ENCODE measurements at regions not wholly inside any gene's neighbourhood (a gene's known extent, or its start where the extent isn't known, plus 50 kb on each side); places are given as distances from the start of the nearest gene placed in this dataset.
"Not testable (repeated sequence)": the region's sequence is repeated elsewhere in the genome, so short reads cannot be mapped to it uniquely, and the experiment has no call there.

DNA sequence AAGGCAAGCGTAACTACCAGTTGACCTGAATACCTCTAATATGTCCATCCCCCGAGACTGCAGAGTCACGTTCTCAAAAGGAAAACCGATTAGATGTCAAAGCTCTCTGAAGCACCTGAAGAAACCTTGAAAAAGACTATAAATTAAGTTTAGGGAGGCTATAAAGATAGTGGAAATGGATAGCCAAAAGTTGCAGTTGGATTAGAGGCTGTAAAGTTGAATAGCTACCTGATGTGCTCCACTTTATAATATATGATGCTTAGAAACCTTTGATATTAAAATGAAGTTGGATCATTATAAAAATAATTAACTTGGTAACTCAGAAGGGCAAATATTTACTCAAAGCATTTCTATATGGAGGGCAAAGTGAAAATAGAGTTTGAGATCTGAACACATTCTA is 506.6 kb upstream of the AGA start:
- no peak for DNase-seq (ENCODE audit: low read depth)

DNA sequence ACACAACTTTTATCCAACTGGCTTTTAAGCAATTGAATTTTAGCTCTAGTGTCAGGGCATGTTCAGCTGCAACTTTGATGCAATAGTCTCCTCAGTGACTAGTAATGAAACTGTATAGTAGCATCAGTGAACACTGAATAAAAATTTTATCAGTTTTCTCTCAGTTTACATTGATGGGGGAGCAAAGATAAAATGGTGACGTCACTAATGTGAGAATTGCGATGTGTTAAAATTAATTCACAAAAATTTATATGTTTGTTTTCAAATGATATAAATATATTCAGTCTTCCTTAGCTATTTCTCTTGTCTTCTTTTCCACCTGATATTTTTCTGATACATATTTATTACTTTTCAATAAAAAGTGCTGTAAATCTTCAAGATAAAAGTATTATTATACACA is 508.8 kb upstream of the AGA start:
- DNase-seq (ENCODE audit: low read depth): no peak

DNA sequence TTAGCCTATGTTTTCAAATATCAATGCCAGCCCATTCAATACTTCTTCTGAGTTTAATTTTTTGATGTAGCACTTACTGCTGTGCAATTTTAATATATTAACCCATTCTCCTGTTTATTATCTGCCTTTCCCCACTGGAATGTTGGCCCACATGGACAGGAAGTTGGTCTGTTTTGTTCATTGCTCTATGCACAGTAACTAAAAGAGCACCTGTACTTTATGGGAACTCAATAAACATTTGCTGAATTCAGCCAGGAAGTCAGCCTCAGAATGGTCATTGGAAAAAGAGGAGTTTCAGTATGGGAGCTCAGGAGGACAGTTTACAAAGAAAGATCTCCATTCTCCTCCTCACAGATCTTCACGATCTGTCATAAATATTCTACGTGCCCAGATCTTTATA is 510.5 kb upstream of the AGA start:
- DNase-seq (ENCODE audit: low read depth): no peak

DNA sequence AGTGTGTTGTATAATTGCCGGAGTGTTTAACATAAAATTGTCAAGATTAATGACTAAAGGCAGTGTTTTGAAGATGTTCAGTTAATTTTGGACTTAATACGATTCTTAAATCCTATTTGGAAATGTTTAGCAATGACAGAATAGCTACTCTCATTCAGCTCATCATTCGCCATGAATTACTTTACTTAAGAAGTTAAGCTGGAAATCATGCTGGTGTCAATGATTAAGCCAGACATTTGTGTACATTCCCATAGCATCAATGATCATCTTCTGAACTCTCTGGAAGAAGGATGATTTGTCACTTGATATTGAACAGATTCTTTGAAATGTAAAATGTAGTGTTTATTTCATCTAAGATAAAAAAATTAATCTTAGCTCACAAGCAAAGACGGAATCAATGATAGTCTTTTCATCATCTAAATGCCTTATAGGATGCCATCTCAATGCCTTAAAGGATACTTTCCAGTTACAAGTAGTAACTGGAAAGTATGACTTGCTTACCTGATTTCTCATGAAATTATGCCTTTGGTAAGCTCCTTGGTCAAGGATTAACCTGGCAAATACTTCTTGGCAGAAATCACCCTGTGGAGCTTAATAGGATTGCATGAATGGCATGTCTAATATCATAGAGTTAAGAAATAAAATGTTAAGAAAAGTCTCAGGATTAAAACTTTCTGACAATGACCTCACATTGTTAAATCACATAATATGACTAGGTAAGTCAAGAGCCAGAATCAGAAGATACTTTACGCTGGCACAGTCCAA is 515.5 kb upstream of the AGA start:
- no peak for DNase-seq (ENCODE audit: low read depth)

DNA sequence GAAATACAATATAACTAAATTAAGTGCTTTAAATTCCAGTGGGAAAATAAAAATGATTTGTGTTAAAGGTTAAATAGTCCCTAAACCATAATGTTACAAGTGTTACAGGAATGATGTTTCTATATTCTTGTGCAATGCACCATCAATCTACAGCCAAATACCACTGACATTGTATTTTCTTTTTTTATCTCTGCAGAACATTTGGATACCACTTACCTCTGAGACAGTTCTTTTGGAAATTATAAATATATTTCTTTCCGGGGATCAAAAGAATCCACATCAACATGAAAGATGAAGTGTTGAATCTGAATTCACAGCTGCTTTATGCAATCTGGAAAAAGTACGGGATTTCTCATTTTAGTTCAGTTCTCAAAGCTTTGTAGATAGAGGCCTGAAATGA is 518.3 kb upstream of the AGA start:
- no peak for DNase-seq (ENCODE audit: low read depth)

DNA sequence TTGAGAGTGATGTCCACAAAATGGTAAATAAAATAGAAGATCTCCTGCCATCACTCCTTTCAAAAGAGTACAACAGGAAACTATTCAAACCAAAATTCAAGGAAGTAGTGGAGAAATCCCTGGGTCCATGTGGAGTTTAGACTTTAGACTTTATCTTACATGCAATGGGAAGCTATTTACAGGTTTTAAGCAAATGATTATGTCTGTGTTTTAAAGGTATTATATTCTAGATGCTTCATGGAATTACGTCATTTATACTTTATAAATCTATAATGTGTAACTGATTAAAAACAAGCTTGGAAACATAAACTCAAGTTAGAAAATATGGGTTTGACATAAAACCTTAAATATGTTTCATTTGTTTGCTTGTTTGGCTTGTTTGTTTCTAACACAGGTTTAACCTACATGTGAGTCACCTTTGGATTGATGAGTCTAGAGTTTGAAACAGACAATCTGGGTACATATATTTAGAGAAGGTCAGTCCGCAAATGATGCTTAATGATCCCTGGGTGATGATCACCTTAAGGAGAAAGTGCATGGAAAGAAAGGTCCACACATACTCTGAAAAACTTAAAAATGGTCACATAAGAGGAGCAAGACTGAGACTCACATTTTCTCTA is 519.6 kb upstream of the AGA start:
- DNase-seq (ENCODE audit: low read depth): no peak

DNA sequence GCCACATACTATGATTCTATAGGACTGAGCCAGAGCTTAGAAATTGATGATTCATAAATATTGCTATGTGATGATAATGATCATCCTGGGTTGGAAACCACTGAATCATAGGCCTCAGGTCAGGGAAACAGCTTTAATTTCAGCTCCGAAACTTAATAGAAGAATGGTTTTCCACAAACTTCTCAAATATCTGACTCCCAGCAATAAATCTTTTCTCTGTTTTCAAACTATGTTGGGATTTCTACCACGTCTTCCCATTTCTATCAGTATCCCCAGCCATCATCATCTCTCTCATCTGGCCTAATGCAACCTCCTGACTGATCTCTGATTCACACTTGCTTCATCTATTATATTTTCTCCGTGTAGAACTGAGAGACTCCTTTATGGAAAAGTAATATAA is 521.8 kb upstream of the AGA start:
- DNase-seq (ENCODE audit: low read depth): peak; percentile 92

DNA sequence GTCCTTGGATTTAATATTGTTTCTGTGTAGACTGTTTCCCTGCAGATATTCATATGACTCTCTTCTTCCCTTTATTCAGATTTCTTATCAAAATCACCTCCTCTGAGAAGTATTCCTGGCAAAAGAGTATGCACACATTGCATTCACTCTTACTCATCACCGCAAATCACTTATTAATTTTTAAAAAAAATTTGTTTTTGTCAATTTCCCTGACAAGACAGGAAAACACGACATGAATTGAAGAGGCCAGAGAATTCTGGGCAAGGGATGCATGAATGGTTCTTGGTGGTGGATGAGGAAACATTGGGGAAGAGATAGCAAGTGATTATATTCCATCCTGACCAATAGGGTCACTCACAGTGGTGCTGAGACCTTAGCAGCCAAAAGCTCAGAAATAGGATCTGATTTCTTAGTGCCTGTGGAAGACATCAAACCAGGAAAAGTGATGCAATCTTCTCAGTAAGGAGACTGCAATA is 522.5 kb upstream of the AGA start:
- DNase-seq (ENCODE audit: low read depth): peak; percentile 76

DNA sequence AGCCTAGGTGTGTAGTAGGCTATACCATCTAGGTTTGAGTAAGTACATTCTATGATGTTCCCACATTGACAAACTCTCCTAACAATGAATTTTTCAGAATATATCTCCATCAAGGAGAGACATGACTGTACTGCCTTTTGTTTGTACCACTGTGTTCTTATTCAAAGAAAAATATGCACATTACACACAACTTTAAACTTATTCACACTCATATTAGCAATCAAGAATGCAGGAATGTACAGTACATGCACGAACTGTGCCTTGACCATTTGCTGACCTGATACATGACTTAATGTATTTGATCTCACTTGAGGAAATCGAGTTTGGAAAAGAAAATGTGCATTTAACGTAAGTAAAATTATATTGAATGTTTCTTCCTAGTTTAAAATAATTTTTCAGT is 525.1 kb upstream of the AGA start:
- peak; percentile 57 for DNase-seq (ENCODE audit: low read depth)

DNA sequence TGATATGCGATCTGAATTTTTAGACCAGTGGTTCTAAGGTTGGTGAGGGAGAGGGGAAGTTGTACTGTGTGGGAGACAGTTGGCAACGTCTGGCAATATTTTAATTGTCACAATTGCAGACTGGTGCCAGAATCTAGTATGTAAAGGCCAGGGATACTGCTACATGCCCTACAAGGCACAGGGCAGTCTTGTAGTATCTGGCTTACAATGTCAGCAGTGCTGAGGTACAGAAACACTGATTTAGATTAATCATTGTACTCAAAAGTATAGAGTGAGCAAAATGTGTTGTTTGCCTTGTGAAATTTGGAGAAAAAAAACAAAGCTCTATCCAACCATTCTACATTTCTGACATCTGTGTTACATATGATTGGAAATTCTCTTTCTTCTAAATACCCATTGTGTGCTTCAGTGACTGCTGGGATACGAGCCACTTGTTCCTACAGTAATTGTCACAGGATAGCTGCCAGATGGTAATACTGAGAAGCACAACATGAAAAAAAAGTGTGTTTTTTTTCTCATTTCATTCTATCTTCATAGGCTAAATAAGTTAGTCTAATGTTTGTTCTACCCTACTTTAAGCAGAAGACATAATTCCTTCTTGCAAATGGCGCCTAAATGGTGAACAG is 526.7 kb upstream of the AGA start:
- no peak for DNase-seq (ENCODE audit: low read depth)

DNA sequence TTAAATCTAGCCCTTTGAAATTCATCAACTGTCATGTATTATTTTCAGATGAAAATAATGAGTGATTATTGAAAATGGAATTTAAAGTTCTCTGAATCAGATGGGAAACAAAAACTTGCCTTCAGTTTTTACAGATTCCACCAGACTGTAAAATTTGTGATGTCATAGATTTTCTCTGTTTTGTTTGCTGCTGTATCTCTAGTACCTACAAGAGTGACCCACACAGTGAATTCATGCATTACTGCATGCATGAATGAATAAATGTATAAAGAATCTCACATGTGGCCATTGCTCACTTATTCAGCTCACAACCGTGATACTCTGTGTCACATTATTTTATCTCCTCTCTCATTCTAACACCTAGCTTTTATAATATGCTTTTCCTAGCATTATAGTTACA is 532.2 kb upstream of the AGA start:
- DNase-seq (ENCODE audit: low read depth): peak; percentile 28

DNA sequence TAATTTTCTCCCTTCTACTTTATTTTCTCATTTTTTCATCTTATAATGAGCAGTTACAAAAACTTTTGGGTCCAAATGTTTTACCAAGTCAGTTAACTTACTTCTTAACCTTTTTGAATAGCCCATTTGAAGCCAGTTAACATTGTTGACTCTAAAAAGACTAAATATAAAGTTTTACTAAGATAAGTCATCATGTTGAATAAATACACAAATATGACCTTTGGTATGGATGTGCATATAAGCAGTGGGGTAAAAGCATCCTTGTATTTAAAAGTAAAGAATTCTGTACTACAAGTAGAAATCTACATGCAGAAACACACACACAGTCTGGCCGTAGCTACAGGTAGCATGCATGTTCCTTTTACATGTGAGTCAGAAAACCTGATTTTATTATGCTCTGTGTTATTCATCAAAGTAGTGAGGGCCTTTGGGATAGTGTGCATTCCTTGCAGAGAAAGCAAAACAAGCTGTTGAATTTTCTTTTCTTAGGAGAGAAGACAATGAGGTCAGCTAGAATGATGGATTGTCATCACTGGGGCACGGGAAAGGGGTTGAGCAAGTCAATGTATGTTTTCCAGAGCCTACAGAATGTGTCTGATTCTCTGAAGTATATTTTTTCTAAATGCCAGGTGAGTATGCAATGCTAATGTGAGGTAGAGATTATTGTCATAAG is 533.2 kb upstream of the AGA start:
- DNase-seq (ENCODE audit: low read depth): peak; percentile 19

DNA sequence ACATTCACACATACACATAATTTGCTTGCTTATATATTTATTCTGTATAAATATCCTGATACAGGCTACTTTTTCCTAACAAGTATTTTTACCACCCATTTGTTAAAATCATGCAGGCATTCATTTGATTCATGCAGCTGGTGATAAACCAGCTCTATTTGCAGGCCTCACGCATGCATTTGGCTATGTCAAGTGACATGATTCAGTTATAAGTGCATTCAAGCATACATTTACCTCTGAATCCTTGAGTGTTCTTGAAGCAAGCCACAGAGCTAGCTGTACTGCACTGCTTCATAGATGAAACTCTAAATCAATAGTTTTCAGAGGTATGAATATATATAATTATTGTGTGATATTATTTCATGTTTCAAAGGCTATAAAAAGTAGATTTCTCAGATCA is 544.0 kb upstream of the AGA start:
- DNase-seq (ENCODE audit: low read depth): no peak

DNA sequence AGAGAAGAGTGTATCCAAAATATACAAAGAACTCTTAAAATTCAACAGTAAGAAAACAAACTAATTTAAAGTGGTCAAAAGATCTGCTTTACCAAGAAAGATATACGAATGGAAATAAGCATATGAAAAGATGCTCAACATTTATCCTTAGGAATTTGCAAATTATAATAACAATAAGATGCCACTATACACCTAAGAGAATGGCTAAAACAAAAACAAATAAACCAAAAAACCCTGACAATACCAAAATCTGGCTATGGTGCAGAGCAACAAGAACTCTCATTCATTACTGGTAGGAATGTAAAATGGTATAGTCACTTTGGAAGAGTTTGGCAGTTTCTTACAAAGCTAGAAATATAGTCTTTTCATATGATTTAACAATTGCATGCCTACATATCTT is 545.7 kb upstream of the AGA start:
- DNase-seq (ENCODE audit: low read depth): no peak

DNA sequence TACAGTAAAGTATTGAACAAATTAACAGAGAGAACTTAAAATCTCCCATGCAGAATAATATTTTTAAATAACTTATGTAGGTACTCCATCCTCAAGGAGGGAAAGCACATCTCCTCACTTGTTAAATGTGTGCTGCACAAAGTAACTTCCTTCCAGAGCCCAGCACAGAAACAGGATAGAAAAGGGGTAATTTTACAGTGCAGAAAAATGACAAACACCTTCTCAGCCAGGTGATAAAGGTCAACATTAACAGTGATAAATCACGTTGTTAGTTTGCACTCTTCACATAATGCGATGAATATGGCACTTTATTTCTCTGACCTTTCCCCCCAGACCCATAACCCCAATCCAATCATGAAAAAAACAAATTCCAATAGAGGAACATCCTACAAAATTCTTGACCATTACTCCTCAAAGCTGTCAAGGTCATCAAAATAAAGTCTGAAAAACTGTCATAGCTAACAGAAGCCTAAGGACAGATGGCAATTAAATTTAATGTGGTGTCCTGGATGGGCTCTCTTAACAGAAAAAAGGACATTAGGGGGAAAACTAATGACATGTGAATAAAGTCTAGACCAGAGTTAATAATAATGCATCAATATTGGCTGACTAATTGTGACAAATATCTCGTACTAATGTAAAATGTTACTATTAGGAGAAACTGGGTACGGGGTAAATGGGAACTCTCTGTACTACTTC is 547.4 kb upstream of the AGA start:
- no peak for DNase-seq (ENCODE audit: low read depth)

DNA sequence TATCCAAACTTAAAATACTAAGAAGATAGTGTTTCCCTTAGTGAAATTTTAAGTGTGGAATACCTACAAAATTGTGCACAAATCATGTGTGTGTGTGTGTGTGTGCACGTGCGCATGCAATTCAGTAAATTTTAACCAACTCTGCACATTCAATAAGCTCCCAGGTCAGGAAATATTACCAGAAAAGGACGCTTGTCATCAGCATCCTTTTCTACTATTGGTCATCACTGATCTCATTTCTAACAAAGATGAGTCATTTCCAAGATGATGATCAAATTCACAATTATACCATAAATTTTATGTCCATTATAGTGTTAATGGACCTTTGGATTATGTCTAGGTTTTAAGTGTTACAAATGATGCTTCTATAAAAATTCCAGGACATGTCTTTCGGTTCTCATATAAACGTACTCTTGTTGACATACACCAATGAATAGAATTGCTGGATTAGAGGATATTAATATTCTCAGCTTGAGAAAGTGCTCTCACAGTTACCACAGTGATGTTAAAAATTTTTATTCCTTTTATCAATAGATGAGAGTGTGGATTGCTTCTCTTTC is 560.9 kb upstream of the AGA start:
- DNase-seq (ENCODE audit: low read depth): peak; percentile 18

DNA sequence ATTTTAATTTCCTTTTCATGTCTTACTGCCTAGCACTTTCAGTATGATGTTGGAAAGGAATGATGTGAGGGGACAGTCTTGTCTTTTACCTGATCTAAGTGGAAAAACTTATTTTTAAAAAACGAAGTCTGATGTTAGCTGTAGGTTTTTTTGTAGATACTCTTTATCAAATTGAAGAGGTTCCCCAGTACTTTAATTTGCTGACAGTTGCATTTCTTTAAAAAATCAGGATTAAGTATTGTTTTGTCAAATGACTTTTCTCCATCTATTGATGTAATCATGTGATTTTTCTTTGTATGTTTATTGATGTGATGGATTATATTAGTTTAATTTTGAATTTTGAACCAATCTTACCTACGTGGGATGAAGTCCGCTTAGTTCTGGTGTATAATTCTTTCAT is 568.4 kb upstream of the AGA start:
- no peak for DNase-seq (ENCODE audit: low read depth)

DNA sequence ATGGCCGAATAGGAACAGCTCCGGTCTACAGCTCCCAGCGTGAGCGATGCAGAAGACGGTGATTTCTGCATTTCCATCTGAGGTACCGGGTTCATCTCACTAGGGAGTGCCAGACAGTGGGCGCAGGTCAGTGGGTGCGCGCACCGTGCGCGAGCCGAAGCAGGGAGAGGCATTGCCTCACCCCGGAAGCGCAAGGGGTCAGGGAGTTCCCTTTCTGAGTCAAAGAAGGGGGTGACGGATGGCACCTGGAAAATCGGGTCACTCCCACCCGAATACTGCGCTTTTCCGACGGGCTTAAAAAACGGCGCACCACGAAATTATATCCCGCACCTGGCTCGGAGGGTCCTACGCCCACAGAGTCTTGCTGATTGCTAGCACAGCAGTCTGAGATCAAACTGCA is 572.8 kb upstream of the AGA start:
- DNase-seq (ENCODE audit: low read depth): not testable (repeated sequence)

DNA sequence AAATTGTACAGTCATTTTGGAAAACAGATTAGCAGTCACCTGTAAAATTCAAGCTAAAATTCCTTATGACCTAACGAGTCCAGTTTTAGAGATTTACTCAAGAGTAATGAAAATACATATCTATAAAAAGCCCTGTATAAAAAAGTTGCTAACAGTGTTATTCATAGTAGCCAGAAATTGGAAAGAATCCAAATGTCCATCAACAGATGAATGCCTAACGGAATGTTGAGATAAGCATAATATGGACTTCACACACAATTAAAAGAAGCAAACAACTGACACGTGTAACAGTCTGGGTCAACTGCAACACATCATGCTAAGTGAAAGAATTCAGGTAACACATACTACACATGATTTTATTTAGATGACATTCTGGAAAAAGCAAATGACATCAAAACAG is 584.8 kb upstream of the AGA start:
- DNase-seq (ENCODE audit: low read depth): no peak

DNA sequence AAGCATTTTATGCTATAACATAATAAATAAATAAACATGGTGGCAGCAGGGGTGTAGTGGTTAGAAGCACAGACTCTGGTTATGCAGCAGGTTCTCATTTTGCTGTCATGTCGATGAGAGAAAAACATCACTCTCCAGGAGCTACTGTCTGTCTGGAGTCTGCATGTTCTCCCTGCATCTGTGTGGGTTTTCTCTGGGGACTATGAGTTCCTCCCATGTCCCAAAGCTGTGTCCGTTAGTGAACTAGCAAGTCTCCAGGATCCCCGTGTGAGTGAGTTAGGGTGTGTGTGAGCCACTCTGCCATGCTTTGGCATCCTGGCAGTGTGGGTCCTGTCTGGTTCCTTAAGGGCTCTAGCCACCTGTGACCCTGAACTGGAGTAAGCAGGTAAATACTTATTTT is 585.6 kb upstream of the AGA start:
- no peak for DNase-seq (ENCODE audit: low read depth)

DNA sequence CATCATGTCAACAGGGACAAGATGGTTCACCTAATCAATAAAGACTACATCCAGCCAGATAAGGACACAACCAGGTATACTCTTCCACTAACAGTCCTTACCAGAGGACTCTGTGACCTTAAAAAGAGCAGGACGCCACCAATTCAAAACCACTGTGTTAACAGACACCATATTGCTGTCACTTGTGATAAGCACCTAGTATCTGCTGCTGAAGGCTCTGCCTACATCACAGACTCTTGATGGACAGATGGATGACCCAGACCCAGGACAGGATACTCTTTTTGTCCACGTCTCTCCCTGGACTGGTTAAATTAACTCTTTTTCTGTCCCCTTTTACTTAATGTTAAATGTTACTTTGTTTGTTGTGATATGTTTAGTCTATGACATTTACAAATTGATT is 586.2 kb upstream of the AGA start:
- DNase-seq (ENCODE audit: low read depth): no peak

Data from ELR (cell line).